Epidermal melanocyte (primary cell): ENCODE measurements at regions not wholly inside any gene's neighbourhood (a gene's known extent, or its start where the extent isn't known, plus 50 kb on each side); places are given as distances from the start of the nearest gene placed in this dataset.
A peak's percentile ranks its signal among the peaks of the same experiment; 100 is the strongest.

Source experiments
- DNase-seq: peaks from one replicate; pipeline ENCODE4 v3.0.0; 2011; ENCODE audit warnings: low spot score; ENCODE audit not compliant: insufficient read length

- DNase-seq: no peak
Measured at GRCh38 chr6:80767808-80768207, 661.3 kb downstream of the BCKDHB start.

- DNase-seq: no peak
Measured at GRCh38 chr6:80744213-80744612, 637.7 kb downstream of the BCKDHB start.

- DNase-seq: no peak
Measured at GRCh38 chr6:80742481-80742880, 636.0 kb downstream of the BCKDHB start.

- DNase-seq: no peak
Measured at GRCh38 chr6:80733641-80734040, 627.2 kb downstream of the BCKDHB start.

- no peak for DNase-seq
Measured at GRCh38 chr6:80728830-80729229, 622.4 kb downstream of the BCKDHB start.

- DNase-seq: no peak
Measured at GRCh38 chr6:80728101-80728750, 621.8 kb downstream of the BCKDHB start.

GRCh38 chr6:80725156-80725930, 618.9 kb downstream of the BCKDHB start:
- DNase-seq: peak; percentile 37

GRCh38 chr6:80720824-80721223, 614.4 kb downstream of the BCKDHB start:
- no peak for DNase-seq

GRCh38 chr6:80714513-80714912, 608.0 kb downstream of the BCKDHB start:
- DNase-seq: no peak

- no peak for DNase-seq
Measured at GRCh38 chr6:80698459-80698858, 592.0 kb downstream of the BCKDHB start.

GRCh38 chr6:80696268-80696667, 589.8 kb downstream of the BCKDHB start:
- no peak for DNase-seq

- no peak for DNase-seq
Measured at GRCh38 chr6:80690551-80691131, 584.2 kb downstream of the BCKDHB start.

- no peak for DNase-seq
Measured at GRCh38 chr6:80689716-80690395, 583.4 kb downstream of the BCKDHB start.

GRCh38 chr6:80679992-80680391, 573.5 kb downstream of the BCKDHB start:
- DNase-seq: no peak

- DNase-seq: no peak
Measured at GRCh38 chr6:80676386-80676785, 569.9 kb downstream of the BCKDHB start.

- DNase-seq: no peak
Measured at GRCh38 chr6:80674669-80675068, 568.2 kb downstream of the BCKDHB start.

- DNase-seq: no peak
Measured at GRCh38 chr6:80673367-80673766, 566.9 kb downstream of the BCKDHB start.

GRCh38 chr6:80667006-80667405, 560.5 kb downstream of the BCKDHB start:
- DNase-seq: no peak

GRCh38 chr6:80658926-80659325, 552.5 kb downstream of the BCKDHB start:
- DNase-seq: no peak

GRCh38 chr6:80647156-80647555, 540.7 kb downstream of the BCKDHB start:
- DNase-seq: no peak

- DNase-seq: no peak
Measured at GRCh38 chr6:80643881-80644280, 537.4 kb downstream of the BCKDHB start.

- no peak for DNase-seq
Measured at GRCh38 chr6:80642452-80642851, 536.0 kb downstream of the BCKDHB start.
